ENCODE measurements at regions not wholly inside any gene's neighbourhood (a gene's known extent, or its start where the extent isn't known, plus 50 kb on each side); places are given as distances from the start of the nearest gene placed in this dataset.

GRCh38 chr4:28226962-28227361 lies 1366.3 kb downstream of the STIM2 start:
- in situ Hi-C loops (cut with MboI) = no loop called here
- Histone ChIP-seq H3K4me2 (ENCODE audit: unreplicated experiment) (peak overlapping the region; percentile 15), H3K9ac (no peak overlapping the region), H3K27me3 (replicated peaks; ENCODE audit: insufficient read depth) (no peaks in the 10 kb centered on the region), H3K4me3 (no peak overlapping the region), H4K20me1 (ENCODE audit: insufficient read depth) (no peaks in the 10 kb centered on the region), H3F3A (ENCODE audit: insufficient read depth) (peaks cover 23% of the 10 kb centered on the region), H2AFZ (no peak overlapping the region), H3K79me2 (ENCODE audit: insufficient read depth) (no peaks in the 10 kb centered on the region), H3K9me2 (ENCODE audit: insufficient read depth) (no peaks in the 10 kb centered on the region), H3K4me1 (ENCODE audit: insufficient read depth) (peaks cover 61% of the 10 kb centered on the region), H3K27ac (no peak overlapping the region), H3K9me3 (ENCODE audit: low read depth) (no peaks in the 10 kb centered on the region), H3K36me3 (ENCODE audit: low read depth) (no peaks in the 10 kb centered on the region)
- TF ChIP-seq EZH2 (IDR thresholded peaks at IDR 0.05; ENCODE audit: insufficient read depth, poor library complexity, severe bottlenecking) = no peak
- TF ChIP-seq EZH2phosphoT487 (IDR thresholded peaks at IDR 0.05; ENCODE audit: insufficient read depth, low read depth) = no peak
- WGBS, 2 experiments (ENCODE audit: low coverage in 1 of 2, low lambda C conversion rate in 2 of 2, missing lambda C conversion rate in 2 of 2) = 17 to 18% methylated on average over 1 of the region's 1 CpG
- peak; percentile 30 for DNase-seq

GRCh38 chr4:28227764-28228163 lies 1367.1 kb downstream of the STIM2 start:
- no peaks in the 10 kb centered on the region for H4K20me1 ChIP-seq (ENCODE audit: insufficient read depth)
- H3K9me2 ChIP-seq (ENCODE audit: insufficient read depth) = no peaks in the 10 kb centered on the region
- no peak overlapping the region for H3K27ac ChIP-seq
- in situ Hi-C loops (cut with MboI) = no loop called here
- H3K4me1 ChIP-seq (ENCODE audit: insufficient read depth) = peaks cover 61% of the 10 kb centered on the region
- peak overlapping the region; percentile 16 for H3K4me2 ChIP-seq (ENCODE audit: unreplicated experiment)
- no peaks in the 10 kb centered on the region for H3K27me3 ChIP-seq (replicated peaks; ENCODE audit: insufficient read depth)
- peaks cover 23% of the 10 kb centered on the region for H3F3A ChIP-seq (ENCODE audit: insufficient read depth)
- H3K4me3 ChIP-seq = no peak overlapping the region
- 19 to 25% methylated on average over 1 of the region's 1 CpG for WGBS, 2 experiments (ENCODE audit: low coverage in 1 of 2, low lambda C conversion rate in 2 of 2, missing lambda C conversion rate in 2 of 2)
- H3K79me2 ChIP-seq (ENCODE audit: insufficient read depth) = no peaks in the 10 kb centered on the region
- H3K9me3 ChIP-seq (ENCODE audit: low read depth) = no peaks in the 10 kb centered on the region
- TF ChIP-seq EZH2 (IDR thresholded peaks at IDR 0.05; ENCODE audit: insufficient read depth, poor library complexity, severe bottlenecking) (no peak), EZH2phosphoT487 (IDR thresholded peaks at IDR 0.05; ENCODE audit: insufficient read depth, low read depth) (no peak)
- DNase-seq = no peak
- H3K9ac ChIP-seq = no peak overlapping the region
- H2AFZ ChIP-seq = no peak overlapping the region
- no peaks in the 10 kb centered on the region for H3K36me3 ChIP-seq (ENCODE audit: low read depth)

- Histone ChIP-seq H3K79me2 (ENCODE audit: insufficient read depth) (no peaks in the 10 kb centered on the region), H3K4me3 (no peak overlapping the region), H3K9me2 (ENCODE audit: insufficient read depth) (no peaks in the 10 kb centered on the region), H3F3A (ENCODE audit: insufficient read depth) (peaks cover 23% of the 10 kb centered on the region), H4K20me1 (ENCODE audit: insufficient read depth) (no peaks in the 10 kb centered on the region), H3K4me1 (ENCODE audit: insufficient read depth) (peaks cover 66% of the 10 kb centered on the region), H3K36me3 (ENCODE audit: low read depth) (no peaks in the 10 kb centered on the region), H3K9me3 (ENCODE audit: low read depth) (no peaks in the 10 kb centered on the region), H3K27ac (peak overlapping the region; percentile 64), H3K9ac (no peak overlapping the region), H3K4me2 (ENCODE audit: unreplicated experiment) (peak overlapping the region; percentile 40), H2AFZ (peak overlapping the region; percentile 31), H3K27me3 (replicated peaks; ENCODE audit: insufficient read depth) (no peaks in the 10 kb centered on the region)
- in situ Hi-C loops (cut with MboI) = no loop called here
- peak; percentile 85 for DNase-seq
- TF ChIP-seq EZH2phosphoT487 (IDR thresholded peaks at IDR 0.05; ENCODE audit: insufficient read depth, low read depth) = 0 out of 2 replicates have a peak, but pooled peaks have one; percentile 63
- TF ChIP-seq EZH2 (IDR thresholded peaks at IDR 0.05; ENCODE audit: insufficient read depth, poor library complexity, severe bottlenecking) = no peak
- WGBS, 2 experiments (ENCODE audit: low coverage in 1 of 2, low lambda C conversion rate in 2 of 2, missing lambda C conversion rate in 2 of 2) = 0 to 3% methylated on average over 1 of the region's 1 CpG
Observed at GRCh38 chr4:28228561-28229491, 1368.2 kb downstream of the STIM2 start.

DNA sequence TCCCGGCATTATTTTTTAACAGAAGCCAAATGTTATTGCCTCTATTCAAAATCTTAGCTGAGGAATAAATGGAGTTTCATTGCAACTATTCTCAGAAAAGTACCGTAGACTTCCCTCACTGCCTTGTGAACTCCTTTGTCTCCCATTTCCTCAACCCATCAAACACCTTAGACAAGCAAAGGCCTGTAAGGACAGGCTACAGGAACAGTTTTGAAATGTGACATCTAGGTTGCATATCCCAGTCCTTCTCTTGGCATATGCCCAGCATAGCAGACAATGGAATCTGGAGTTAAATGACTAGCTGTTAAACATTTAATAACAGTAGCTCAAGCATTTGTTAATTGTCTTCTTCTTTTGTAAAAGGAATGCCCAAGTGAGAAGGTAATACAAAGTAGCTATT lies 1371.7 kb downstream of the STIM2 start:
- Histone ChIP-seq H3K4me3 (no peak overlapping the region), H4K20me1 (ENCODE audit: insufficient read depth) (no peaks in the 10 kb centered on the region), H3K4me2 (ENCODE audit: unreplicated experiment) (no peak overlapping the region), H3K9ac (no peak overlapping the region), H3K27me3 (replicated peaks; ENCODE audit: insufficient read depth) (no peaks in the 10 kb centered on the region), H3K36me3 (ENCODE audit: low read depth) (no peaks in the 10 kb centered on the region), H3K79me2 (ENCODE audit: insufficient read depth) (no peaks in the 10 kb centered on the region), H2AFZ (no peak overlapping the region), H3K27ac (no peak overlapping the region), H3K9me3 (ENCODE audit: low read depth) (no peaks in the 10 kb centered on the region), H3F3A (ENCODE audit: insufficient read depth) (0 out of 2 replicates have a peak, but pooled peaks cover 18% of the 10 kb centered on the region), H3K9me2 (ENCODE audit: insufficient read depth) (no peaks in the 10 kb centered on the region), H3K4me1 (ENCODE audit: insufficient read depth) (peaks cover 44% of the 10 kb centered on the region)
- no peak for TF ChIP-seq EZH2phosphoT487 (IDR thresholded peaks at IDR 0.05; ENCODE audit: insufficient read depth, low read depth)
- TF ChIP-seq EZH2 (IDR thresholded peaks at IDR 0.05; ENCODE audit: insufficient read depth, poor library complexity, severe bottlenecking) = no peak
- no peak for DNase-seq
- 31 to 40% methylated on average over 2 of the region's 2 CpGs for WGBS, 2 experiments (ENCODE audit: low coverage in 1 of 2, low lambda C conversion rate in 2 of 2, missing lambda C conversion rate in 2 of 2)
- in situ Hi-C loops (cut with MboI) = no loop called here
